ENCODE measurements at regions not wholly inside any gene's neighbourhood (a gene's known extent, or its start where the extent isn't known, plus 50 kb on each side); places are given as distances from the start of the nearest gene placed in this dataset.

DNA sequence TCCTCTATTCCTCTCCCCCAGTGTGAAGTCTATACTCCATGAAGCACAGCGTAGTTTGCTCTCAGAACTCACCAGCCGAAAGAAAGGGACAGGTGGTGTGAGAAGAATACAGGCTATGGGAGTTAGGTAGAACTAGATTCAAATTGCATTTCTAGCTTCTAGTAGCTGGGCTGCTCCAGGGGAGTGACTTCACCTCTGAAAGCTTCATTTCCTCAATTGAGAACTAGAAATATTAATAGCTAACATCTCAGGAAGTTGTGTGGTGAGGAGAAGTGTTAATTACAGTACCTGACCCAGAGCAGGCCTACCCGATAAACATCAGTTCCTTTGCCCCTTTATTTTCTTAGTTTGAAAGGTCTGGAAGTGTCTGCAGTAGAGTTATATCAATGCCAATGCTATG lies 484.7 kb upstream of the TENM4 start:
- DNase-seq, result no peak
- FAIRE-seq, result no peak
- 78 to 90% (median 84%) methylated on average over 3 of the region's 3 CpGs for WGBS, 3 donors
- Histone ChIP-seq H3K4me1 (ENCODE audit: control insufficient read depth in 3 of 3, insufficient read depth in 2 of 3, low read depth in 1 of 3, low read length in 2 of 3) (peaks cover 0 to 8% (median 6%) of the 10 kb centered on the region in 3 donors), H3K36me3 (ENCODE audit: control insufficient read depth in 3 of 3, insufficient read depth in 2 of 3, low read depth in 1 of 3, low read length in 3 of 3) (no peaks in the 10 kb centered on the region), H3K4me3 (ENCODE audit: low read depth in 1 of 3, low read length in 3 of 3) (no peak overlapping the region), H3K27ac (ENCODE audit: low read depth in 1 of 3, low read length in 2 of 3) (peak overlapping the region in 1 of 3 donors; percentile 8), H3K9me3 (ENCODE audit: control insufficient read depth in 2 of 2, insufficient read depth in 1 of 2, low read depth in 1 of 2, low read length in 1 of 2) (no peaks in the 10 kb centered on the region), H3K27me3 (ENCODE audit: control insufficient read depth in 3 of 3, insufficient read depth in 3 of 3, low read length in 3 of 3) (no peaks in the 10 kb centered on the region)

DNA sequence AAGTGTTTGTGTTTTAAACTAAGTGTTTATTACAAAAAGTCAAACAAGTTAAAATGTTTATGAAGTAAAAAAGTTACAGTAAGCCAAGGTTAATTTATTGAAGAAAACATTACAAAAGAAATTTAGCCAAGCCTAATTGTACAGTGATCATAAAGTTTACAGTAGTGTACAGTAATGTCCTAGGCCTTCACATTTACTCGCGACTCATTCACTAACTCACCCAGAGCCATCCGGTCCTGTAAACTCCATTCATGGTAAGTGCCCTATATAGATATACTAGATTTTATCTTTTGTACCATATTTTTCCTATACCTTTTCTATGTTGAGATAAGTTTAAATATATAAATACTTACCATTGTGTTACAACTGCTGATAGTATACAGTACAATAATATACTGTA lies 481.8 kb upstream of the TENM4 start:
- no peak overlapping the region for H3K27ac ChIP-seq (ENCODE audit: low read depth in 1 of 3, low read length in 2 of 3)
- H3K9me3 ChIP-seq (ENCODE audit: control insufficient read depth in 2 of 2, insufficient read depth in 1 of 2, low read depth in 1 of 2, low read length in 1 of 2), result no peaks in the 10 kb centered on the region
- WGBS, 3 donors, result 83 to 98% (median 96%) methylated on average over 3 of the region's 3 CpGs
- peaks cover 0 to 5% (median 0%) of the 10 kb centered on the region in 3 donors for H3K4me1 ChIP-seq (ENCODE audit: control insufficient read depth in 3 of 3, insufficient read depth in 2 of 3, low read depth in 1 of 3, low read length in 2 of 3)
- FAIRE-seq (no peak), DNase-seq (no peak)
- no peaks in the 10 kb centered on the region for H3K27me3 ChIP-seq (ENCODE audit: control insufficient read depth in 3 of 3, insufficient read depth in 3 of 3, low read length in 3 of 3)
- H3K4me3 ChIP-seq (ENCODE audit: low read depth in 1 of 3, low read length in 3 of 3), result no peak overlapping the region
- no peaks in the 10 kb centered on the region for H3K36me3 ChIP-seq (ENCODE audit: control insufficient read depth in 3 of 3, insufficient read depth in 2 of 3, low read depth in 1 of 3, low read length in 3 of 3)

DNA sequence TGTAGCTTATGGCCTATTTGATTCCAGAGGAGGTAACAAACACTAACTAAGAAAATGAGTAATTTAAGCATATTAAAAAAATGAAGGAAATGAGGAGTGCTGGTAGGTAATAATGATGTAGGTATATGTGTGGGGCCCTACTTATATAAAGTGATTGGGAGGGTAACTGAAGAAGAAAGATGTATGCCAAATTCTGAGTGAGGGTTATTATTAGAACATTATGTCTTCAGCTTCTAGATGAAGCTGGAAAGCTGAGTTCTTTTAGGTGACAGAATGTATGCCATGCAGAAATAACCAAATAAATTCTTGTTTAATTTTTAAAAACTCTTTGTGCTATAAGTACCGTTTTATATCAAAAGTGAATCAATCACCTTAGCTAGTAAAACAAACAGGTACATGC lies 479.6 kb upstream of the TENM4 start:
- Histone ChIP-seq H3K4me3 (ENCODE audit: low read depth in 1 of 3, low read length in 3 of 3) (no peak overlapping the region), H3K27ac (ENCODE audit: low read depth in 1 of 3, low read length in 2 of 3) (no peak overlapping the region), H3K36me3 (ENCODE audit: control insufficient read depth in 3 of 3, insufficient read depth in 2 of 3, low read depth in 1 of 3, low read length in 3 of 3) (no peaks in the 10 kb centered on the region), H3K27me3 (ENCODE audit: control insufficient read depth in 3 of 3, insufficient read depth in 3 of 3, low read length in 3 of 3) (no peaks in the 10 kb centered on the region), H3K4me1 (ENCODE audit: control insufficient read depth in 3 of 3, insufficient read depth in 2 of 3, low read depth in 1 of 3, low read length in 2 of 3) (peaks cover 0 to 8% (median 3%) of the 10 kb centered on the region in 3 donors), H3K9me3 (ENCODE audit: control insufficient read depth in 2 of 2, insufficient read depth in 1 of 2, low read depth in 1 of 2, low read length in 1 of 2) (no peaks in the 10 kb centered on the region)
- WGBS, 3 donors, result 84 to 94% (median 85%) methylated on average over 1 of the region's 1 CpG
- FAIRE-seq (no peak), DNase-seq (no peak)

DNA sequence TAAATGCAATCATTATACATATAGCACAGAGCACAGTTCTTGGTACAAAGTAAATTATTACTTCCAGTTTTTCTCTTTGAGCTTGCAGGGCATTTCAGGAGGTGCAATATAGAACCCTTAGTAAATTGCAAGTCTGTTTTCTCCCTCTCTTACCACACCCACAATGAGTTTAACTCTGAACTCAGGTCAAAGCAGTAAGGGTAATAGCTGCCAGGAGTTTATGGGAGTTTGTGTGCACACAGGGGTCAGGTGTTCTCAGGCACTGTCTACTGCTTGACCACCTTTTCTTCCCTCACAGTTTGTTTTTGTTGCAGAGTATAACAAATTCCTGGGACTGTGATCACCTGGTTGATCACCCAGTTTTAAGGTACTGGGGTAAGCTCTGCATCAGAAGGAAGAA lies 478.5 kb upstream of the TENM4 start:
- peak; percentile 50 to 63 for DNase-seq
- H3K27ac ChIP-seq (ENCODE audit: low read depth in 1 of 3, low read length in 2 of 3), result no peak overlapping the region
- peaks cover 0 to 14% (median 3%) of the 10 kb centered on the region in 3 donors for H3K4me1 ChIP-seq (ENCODE audit: control insufficient read depth in 3 of 3, insufficient read depth in 2 of 3, low read depth in 1 of 3, low read length in 2 of 3)

DNA sequence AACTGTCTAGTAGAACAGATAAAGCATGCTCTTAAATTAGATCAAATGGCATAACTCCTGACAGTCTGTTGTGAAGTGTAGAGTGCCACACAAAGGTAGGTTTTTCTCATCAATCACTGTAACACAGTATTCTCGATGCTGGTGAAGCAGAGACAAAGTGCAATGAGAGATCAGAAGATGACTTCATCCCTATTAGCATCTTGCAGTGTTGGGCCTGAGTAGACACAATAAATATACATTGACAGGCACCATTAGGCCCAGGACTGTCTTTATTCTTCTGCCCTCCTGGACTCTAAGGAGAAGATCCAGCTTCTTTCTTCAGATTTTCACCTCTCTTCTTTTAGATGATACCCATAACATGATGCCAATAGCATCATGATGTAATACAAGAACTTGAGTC lies 478.0 kb upstream of the TENM4 start:
- H3K27ac ChIP-seq (ENCODE audit: low read depth in 1 of 3, low read length in 2 of 3), result no peak overlapping the region
- H3K4me3 ChIP-seq (ENCODE audit: low read depth in 1 of 3, low read length in 3 of 3), result no peak overlapping the region
- H3K4me1 ChIP-seq (ENCODE audit: control insufficient read depth in 3 of 3, insufficient read depth in 2 of 3, low read depth in 1 of 3, low read length in 2 of 3), result peaks cover 0 to 14% (median 3%) of the 10 kb centered on the region in 3 donors
- DNase-seq, result no peak
- H3K36me3 ChIP-seq (ENCODE audit: control insufficient read depth in 3 of 3, insufficient read depth in 2 of 3, low read depth in 1 of 3, low read length in 3 of 3), result no peaks in the 10 kb centered on the region
- no peak for FAIRE-seq
- no peaks in the 10 kb centered on the region for H3K9me3 ChIP-seq (ENCODE audit: control insufficient read depth in 2 of 2, insufficient read depth in 1 of 2, low read depth in 1 of 2, low read length in 1 of 2)
- WGBS, 3 donors, result 20 to 45% (median 32%) methylated on average over 1 of the region's 1 CpG
- no peaks in the 10 kb centered on the region for H3K27me3 ChIP-seq (ENCODE audit: control insufficient read depth in 3 of 3, insufficient read depth in 3 of 3, low read length in 3 of 3)

More for the DNA sequence above, 478.5 kb upstream of the TENM4 start:
- Histone ChIP-seq H3K36me3 (ENCODE audit: control insufficient read depth in 3 of 3, insufficient read depth in 2 of 3, low read depth in 1 of 3, low read length in 3 of 3) (no peaks in the 10 kb centered on the region), H3K27me3 (ENCODE audit: control insufficient read depth in 3 of 3, insufficient read depth in 3 of 3, low read length in 3 of 3) (no peaks in the 10 kb centered on the region), H3K9me3 (ENCODE audit: control insufficient read depth in 2 of 2, insufficient read depth in 1 of 2, low read depth in 1 of 2, low read length in 1 of 2) (no peaks in the 10 kb centered on the region), H3K4me3 (ENCODE audit: low read depth in 1 of 3, low read length in 3 of 3) (no peak overlapping the region)
- no peak for FAIRE-seq

DNA sequence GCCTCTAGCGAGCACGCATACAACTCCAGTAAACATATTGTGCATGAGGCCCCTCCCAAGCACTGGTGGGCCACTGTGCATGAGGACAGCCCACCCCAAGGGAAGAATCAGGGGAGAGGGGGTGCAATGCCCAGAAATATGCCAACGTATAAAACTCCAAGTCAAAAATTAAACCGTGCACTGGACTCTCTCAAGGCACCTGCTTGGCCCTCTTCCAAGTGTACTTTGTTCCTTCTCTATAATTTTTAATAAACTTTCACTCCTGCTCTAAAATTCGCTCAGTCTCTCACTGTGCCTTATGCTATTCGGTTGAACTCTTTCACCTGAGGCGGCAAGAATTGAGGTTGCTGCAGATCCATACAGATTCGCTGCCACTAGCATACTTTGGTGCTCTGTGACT lies 465.3 kb upstream of the TENM4 start:
- Histone ChIP-seq H3K9me3 (ENCODE audit: control insufficient read depth in 2 of 2, insufficient read depth in 1 of 2, low read depth in 1 of 2, low read length in 1 of 2) (peaks cover 0 to 4% of the 10 kb centered on the region in 2 donors), H3K27ac (ENCODE audit: low read depth in 1 of 3, low read length in 2 of 3) (no peak overlapping the region), H3K4me1 (ENCODE audit: control insufficient read depth in 3 of 3, insufficient read depth in 2 of 3, low read depth in 1 of 3, low read length in 2 of 3) (peaks cover 0 to 4% (median 0%) of the 10 kb centered on the region in 3 donors), H3K4me3 (ENCODE audit: low read depth in 1 of 3, low read length in 3 of 3) (no peak overlapping the region), H3K27me3 (ENCODE audit: control insufficient read depth in 3 of 3, insufficient read depth in 3 of 3, low read length in 3 of 3) (no peaks in the 10 kb centered on the region), H3K36me3 (ENCODE audit: control insufficient read depth in 3 of 3, insufficient read depth in 2 of 3, low read depth in 1 of 3, low read length in 3 of 3) (no peaks in the 10 kb centered on the region)
- FAIRE-seq, result no peak
- peak; percentile 60 to 75 for DNase-seq
- 19 to 60% (median 35%) methylated on average over 8 of the region's 8 CpGs for WGBS, 3 donors

DNA sequence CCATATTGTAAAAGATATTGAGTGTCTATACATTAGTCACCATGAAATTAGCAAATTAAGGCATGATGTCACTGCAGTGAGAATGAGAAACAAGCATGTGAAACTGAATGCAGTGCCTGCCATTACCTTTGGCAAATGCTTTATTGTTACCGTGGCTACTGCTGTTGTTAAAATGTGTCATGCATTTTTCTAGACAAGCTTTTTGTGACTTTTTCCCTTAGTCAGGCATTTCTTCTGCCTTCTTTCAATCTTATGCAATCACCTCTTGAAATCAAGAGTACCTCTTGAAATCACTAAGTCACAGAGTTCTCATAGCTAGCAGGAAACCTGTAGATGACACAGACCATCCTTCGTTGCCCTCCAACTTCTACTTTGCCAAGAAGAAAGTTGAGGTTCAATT lies 461.7 kb upstream of the TENM4 start:
- no peaks in the 10 kb centered on the region for H3K27me3 ChIP-seq (ENCODE audit: control insufficient read depth in 3 of 3, insufficient read depth in 3 of 3, low read length in 3 of 3)
- no peak overlapping the region for H3K27ac ChIP-seq (ENCODE audit: low read depth in 1 of 3, low read length in 2 of 3)
- WGBS, 3 donors, result 68 to 76% (median 70%) methylated on average over 2 of the region's 2 CpGs
- H3K4me3 ChIP-seq (ENCODE audit: low read depth in 1 of 3, low read length in 3 of 3), result no peak overlapping the region
- FAIRE-seq, result no peak
- H3K9me3 ChIP-seq (ENCODE audit: control insufficient read depth in 2 of 2, insufficient read depth in 1 of 2, low read depth in 1 of 2, low read length in 1 of 2), result no peaks in the 10 kb centered on the region
- peak in 1 of 2 donors; percentile 41 for DNase-seq
- no peaks in the 10 kb centered on the region for H3K36me3 ChIP-seq (ENCODE audit: control insufficient read depth in 3 of 3, insufficient read depth in 2 of 3, low read depth in 1 of 3, low read length in 3 of 3)
- H3K4me1 ChIP-seq (ENCODE audit: control insufficient read depth in 3 of 3, insufficient read depth in 2 of 3, low read depth in 1 of 3, low read length in 2 of 3), result peaks cover 0 to 4% (median 2%) of the 10 kb centered on the region in 3 donors

DNA sequence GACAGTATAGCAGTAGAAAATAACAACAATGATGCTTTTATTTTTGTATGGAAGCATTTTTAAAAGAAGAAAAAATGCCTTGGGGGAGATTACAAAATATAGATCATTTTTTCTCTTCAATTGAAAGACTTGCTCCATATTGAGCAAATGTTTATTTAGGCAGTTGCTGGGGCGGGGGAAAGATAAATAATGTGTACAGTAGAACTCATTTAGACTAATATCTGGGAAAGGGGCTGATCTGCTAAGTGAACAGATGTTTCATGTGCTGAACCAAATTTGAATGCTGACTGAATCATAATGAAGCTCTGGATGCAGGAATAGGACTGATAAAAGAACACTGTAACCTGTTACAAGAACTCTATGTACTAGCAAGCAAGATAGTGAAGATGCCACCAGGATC lies 457.1 kb upstream of the TENM4 start:
- no peak for FAIRE-seq
- Histone ChIP-seq H3K36me3 (ENCODE audit: control insufficient read depth in 3 of 3, insufficient read depth in 2 of 3, low read depth in 1 of 3, low read length in 3 of 3) (no peaks in the 10 kb centered on the region), H3K9me3 (ENCODE audit: control insufficient read depth in 2 of 2, insufficient read depth in 1 of 2, low read depth in 1 of 2, low read length in 1 of 2) (no peaks in the 10 kb centered on the region), H3K4me3 (ENCODE audit: low read depth in 1 of 3, low read length in 3 of 3) (no peak overlapping the region), H3K27ac (ENCODE audit: low read depth in 1 of 3, low read length in 2 of 3) (no peak overlapping the region), H3K27me3 (ENCODE audit: control insufficient read depth in 3 of 3, insufficient read depth in 3 of 3, low read length in 3 of 3) (no peaks in the 10 kb centered on the region), H3K4me1 (ENCODE audit: control insufficient read depth in 3 of 3, insufficient read depth in 2 of 3, low read depth in 1 of 3, low read length in 2 of 3) (peaks cover 0 to 14% (median 0%) of the 10 kb centered on the region in 3 donors)
- whole genome bisulfite sequencing, 3 donors, result 32 to 45% (median 33%) methylated on average over 1 of the region's 1 CpG
- DNase-seq, result peak in 1 of 2 donors; percentile 18

DNA sequence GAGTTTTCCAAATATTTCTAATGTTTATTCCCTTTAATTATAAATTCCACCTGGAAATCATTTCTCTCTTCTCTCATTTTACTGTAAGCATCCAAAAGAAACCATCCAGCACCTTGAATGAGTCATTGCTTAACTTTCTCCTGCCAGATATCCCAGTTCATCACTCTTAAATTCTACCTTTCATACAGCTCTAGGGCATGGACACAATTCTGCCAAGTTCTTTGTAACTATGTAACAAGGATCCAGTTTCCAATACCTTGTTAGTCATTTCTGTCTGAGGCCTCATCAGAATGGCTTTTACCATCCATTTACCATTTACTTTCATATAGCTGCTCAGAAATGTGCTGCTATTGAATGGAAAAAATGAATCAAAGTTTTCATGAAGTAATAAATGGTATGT lies 455.4 kb upstream of the TENM4 start:
- DNase-seq, result no peak

More for the DNA sequence above, 455.4 kb upstream of the TENM4 start:
- Histone ChIP-seq H3K27me3 (ENCODE audit: control insufficient read depth in 3 of 3, insufficient read depth in 3 of 3, low read length in 3 of 3) (no peaks in the 10 kb centered on the region), H3K9me3 (ENCODE audit: control insufficient read depth in 2 of 2, insufficient read depth in 1 of 2, low read depth in 1 of 2, low read length in 1 of 2) (no peaks in the 10 kb centered on the region), H3K27ac (ENCODE audit: low read depth in 1 of 3, low read length in 2 of 3) (no peak overlapping the region), H3K4me1 (ENCODE audit: control insufficient read depth in 3 of 3, insufficient read depth in 2 of 3, low read depth in 1 of 3, low read length in 2 of 3) (peaks cover 0 to 14% (median 0%) of the 10 kb centered on the region in 3 donors), H3K36me3 (ENCODE audit: control insufficient read depth in 3 of 3, insufficient read depth in 2 of 3, low read depth in 1 of 3, low read length in 3 of 3) (no peaks in the 10 kb centered on the region), H3K4me3 (ENCODE audit: low read depth in 1 of 3, low read length in 3 of 3) (no peak overlapping the region)
- no peak for FAIRE-seq

Data from small intestine (tissue), 7 donors.